ENCODE measurements at regions not wholly inside any gene's neighbourhood (a gene's known extent, or its start where the extent isn't known, plus 50 kb on each side); places are given as distances from the start of the nearest gene placed in this dataset.

GRCh38 chr7:20557116-20557515, 58.4 kb upstream of the ABCB5 start:
- no CpG with 5 or more reads among the region's 1 CpG for WGBS (ENCODE audit: insufficient coverage)
- intact Hi-C loops (cut with micrococcal nuclease) = no loop called here
- Histone ChIP-seq H3K4me3 (replicated peaks in 1 of 3; ENCODE audit: low read depth in 2 of 3, low read length in 3 of 3) (no peak overlapping the region), H2AFZ (ENCODE audit: insufficient read depth, low read depth, low read length, poor library complexity, severe bottlenecking) (no peak overlapping the region), H3K9ac (ENCODE audit: insufficient read depth, low read length, poor library complexity, severe bottlenecking) (no peak overlapping the region), H3K79me2 (ENCODE audit: insufficient read depth, low read length) (no peaks in the 10 kb centered on the region), H3K9me3 (replicated peaks in 1 of 2; ENCODE audit: control insufficient read depth in 1 of 2, insufficient read depth in 1 of 2, low read length in 2 of 2) (peaks cover 0 to 11% of the 10 kb centered on the region in 2 donors), H3K4me1 (ENCODE audit: control insufficient read depth in 1 of 2, insufficient read depth in 2 of 2, low read length in 2 of 2) (no peaks in the 10 kb centered on the region), H3K4me2 (replicated peaks; ENCODE audit: extremely low read depth, low read length, poor library complexity, severe bottlenecking) (no peak overlapping the region), H4K20me1 (ENCODE audit: insufficient read depth, low read length) (no peaks in the 10 kb centered on the region), H3K27me3 (ENCODE audit: control insufficient read depth in 2 of 2, insufficient read depth in 2 of 2, low read length in 2 of 2) (no peaks in the 10 kb centered on the region), H3K36me3 (replicated peaks in 1 of 2; ENCODE audit: control insufficient read depth in 1 of 2, insufficient read depth in 2 of 2, low read length in 2 of 2) (no peaks in the 10 kb centered on the region), H3K27ac (ENCODE audit: low read depth in 1 of 2, low read length in 2 of 2) (no peak overlapping the region)
- Mint-ChIP-seq H3K4me1 (no peaks in the 10 kb centered on the region), H3K9me3 (peaks cover 0 to 7% (median 3%) of the 10 kb centered on the region in 7 donors), H3K27me3 (ENCODE audit: low read depth in 3 of 3) (no peaks in the 10 kb centered on the region), H3K4me3 (no peak overlapping the region), H3K27ac (peak overlapping the region in 1 of 7 donors; percentile 71), H3K36me3 (no peaks in the 10 kb centered on the region)
- DNase-seq = no peak
- TF ChIP-seq CTCF (IDR thresholded peaks at IDR 0.05) = no peak

GRCh38 chr7:20558963-20559716, 56.3 kb upstream of the ABCB5 start:
- Mint-ChIP-seq H3K36me3 (no peaks in the 10 kb centered on the region), H3K4me3 (no peak overlapping the region), H3K4me1 (no peaks in the 10 kb centered on the region), H3K27me3 (ENCODE audit: low read depth in 3 of 3) (no peaks in the 10 kb centered on the region), H3K27ac (no peak overlapping the region), H3K9me3 (peaks cover 0 to 4% (median 2%) of the 10 kb centered on the region in 7 donors)
- Histone ChIP-seq H3K9ac (ENCODE audit: insufficient read depth, low read length, poor library complexity, severe bottlenecking) (no peak overlapping the region), H4K20me1 (ENCODE audit: insufficient read depth, low read length) (no peaks in the 10 kb centered on the region), H3K9me3 (replicated peaks in 1 of 2; ENCODE audit: control insufficient read depth in 1 of 2, insufficient read depth in 1 of 2, low read length in 2 of 2) (peaks cover 0 to 11% of the 10 kb centered on the region in 2 donors), H2AFZ (ENCODE audit: insufficient read depth, low read depth, low read length, poor library complexity, severe bottlenecking) (no peak overlapping the region), H3K36me3 (replicated peaks in 1 of 2; ENCODE audit: control insufficient read depth in 1 of 2, insufficient read depth in 2 of 2, low read length in 2 of 2) (no peaks in the 10 kb centered on the region), H3K79me2 (ENCODE audit: insufficient read depth, low read length) (no peaks in the 10 kb centered on the region), H3K27ac (ENCODE audit: low read depth in 1 of 2, low read length in 2 of 2) (no peak overlapping the region), H3K4me1 (ENCODE audit: control insufficient read depth in 1 of 2, insufficient read depth in 2 of 2, low read length in 2 of 2) (no peaks in the 10 kb centered on the region), H3K27me3 (ENCODE audit: control insufficient read depth in 2 of 2, insufficient read depth in 2 of 2, low read length in 2 of 2) (no peaks in the 10 kb centered on the region), H3K4me2 (replicated peaks; ENCODE audit: extremely low read depth, low read length, poor library complexity, severe bottlenecking) (no peak overlapping the region), H3K4me3 (replicated peaks in 1 of 3; ENCODE audit: low read depth in 2 of 3, low read length in 3 of 3) (no peak overlapping the region)
- WGBS (ENCODE audit: insufficient coverage) = 99% methylated on average over 20 of the region's 22 CpGs
- DNase-seq = no peak
- no peak for TF ChIP-seq CTCF (IDR thresholded peaks at IDR 0.05)
- intact Hi-C loops (cut with micrococcal nuclease) = no loop called here

All from CD14-positive monocyte (primary cell).